Cardiac fibroblast (primary cell): ENCODE measurements at regions not wholly inside any gene's neighbourhood (a gene's known extent, or its start where the extent isn't known, plus 50 kb on each side); places are given as distances from the start of the nearest gene placed in this dataset.

ENCODE experiments used
- DNase-seq, 2 donors: peaks; one replicate each; pipeline versions ENCODE4 v3.0.0 to v3.0.0-alpha.2; 2010; ENCODE audit warnings: low read depth in 2 of 2
- H3K4me3 ChIP-seq, 2 donors: replicated peaks in 1 of 2; 1 replicate in 1 of 2; 2 replicates in 1 of 2; pipeline ENCODE4 v1.5.1; 2011; ENCODE audit warnings: low read depth in 2 of 2, low read length in 2 of 2, mild to moderate bottlenecking in 2 of 2, moderate library complexity in 1 of 2
- CTCF ChIP-seq: IDR thresholded peaks from one replicate; pipeline ENCODE4 v1.5.1; 2011; ENCODE audit warnings: low read depth, mild to moderate bottlenecking, low read length, inconsistent platforms

GRCh38 chr4:95641571-95641970 lies 92.8 kb upstream of the UNC5C start:
- no peak for DNase-seq
- no peak for TF ChIP-seq CTCF
- H3K4me3 ChIP-seq, result no peak overlapping the region

GRCh38 chr4:95640311-95640710 lies 91.5 kb upstream of the UNC5C start:
- no peak overlapping the region for H3K4me3 ChIP-seq
- no peak for TF ChIP-seq CTCF
- no peak for DNase-seq

- peak; percentile 51 to 85 for DNase-seq
- TF ChIP-seq CTCF, result no peak
Measured at GRCh38 chr4:95638920-95639501, 90.2 kb upstream of the UNC5C start.

GRCh38 chr4:95637043-95637600 lies 88.3 kb upstream of the UNC5C start:
- no peak overlapping the region for H3K4me3 ChIP-seq
- peak; percentile 55 to 61 for DNase-seq
- TF ChIP-seq CTCF, result peak; percentile 72

More at GRCh38 chr4:95638920-95639501, 90.2 kb upstream of the UNC5C start:
- no peak overlapping the region for H3K4me3 ChIP-seq

GRCh38 chr4:95636061-95636460 lies 87.3 kb upstream of the UNC5C start:
- no peak for TF ChIP-seq CTCF

GRCh38 chr4:95627709-95628108 lies 78.9 kb upstream of the UNC5C start:
- no peak for TF ChIP-seq CTCF
- DNase-seq, result peak; percentile 63 to 70
- no peak overlapping the region for H3K4me3 ChIP-seq

More at GRCh38 chr4:95636061-95636460, 87.3 kb upstream of the UNC5C start:
- no peak for DNase-seq
- H3K4me3 ChIP-seq, result no peak overlapping the region
